K562 (cell line): ENCODE measurements at regions not wholly inside any gene's neighbourhood (a gene's known extent, or its start where the extent isn't known, plus 50 kb on each side); places are given as distances from the start of the nearest gene placed in this dataset.

Experiments used
- ATAC-seq: fragments of 200-7000 bp; cut with Tn5 transposase; 3 replicates; pipeline ENCODE4 v1.9.1; 2020; ENCODE audit warnings: moderate library complexity
- BruUV-seq: library from RNA; stranded (reverse); fragments of 400-500 nt; replicated peaks from 2 replicates; lab custom pipeline; 2021; lab: Mats Ljungman, UMichigan
- CTCF ChIA-PET: fragments of 300-600 bp; formaldehyde crosslinking; extraction: SDS; loops from one replicate; lab custom pipeline; 2021; ENCODE audit warnings: low intra/inter-chr PET ratio; lab: Yijun Ruan, JAX
- POLR2A ChIA-PET: fragments of 300-600, 350-650 bp; sonication (Branson Sonifier 250); formaldehyde crosslinking; extraction: SDS; loops from one replicate; lab custom pipeline; 2021; ENCODE audit warnings: antibody characterized with exemption, inconsistent platforms; lab: Yijun Ruan, JAX
- DNase-seq, 4 experiments: peaks; one replicate each; pipeline versions ENCODE4 v3.0.0 to v3.0.0-alpha.2; 2011 to 2018; ENCODE audit warnings: low spot score in 3 of 4, mixed read lengths in 3 of 4; ENCODE audit errors: extremely low read depth in 1 of 4
- FAIRE-seq: peaks from 2 replicates; lab custom pipeline; 2011; peaks lifted over from hg19 to GRCh38; lab: Jason Lieb, UNC
- H2AFZ ChIP-seq: 2 replicates; pipeline ENCODE4 v1.6.0; 2011; ENCODE audit warnings: low read depth, low read length, control low read depth, inconsistent platforms
- H3K27ac ChIP-seq: fragments of 200-600 bp; 3 replicates; pipeline ENCODE4 v1.8.0; 2011; ENCODE audit warnings: low read depth, mild to moderate bottlenecking, control low read depth, inconsistent platforms, low read length, moderate library complexity, mixed read lengths; ENCODE audit errors: extremely low read depth
- H3K27me3 ChIP-seq, 2 experiments: fragments of 300-600 bp in 1 of 2; 2 replicates in 1 of 2; 3 replicates in 1 of 2; pipeline versions ENCODE4 v1.6.0 to v1.8.0; 2011; ENCODE audit warnings: inconsistent platforms in 2 of 2, low read length in 2 of 2, mild to moderate bottlenecking in 1 of 2, mixed read lengths in 1 of 2, moderate library complexity in 1 of 2; ENCODE audit not compliant: control insufficient read depth in 2 of 2, insufficient read depth in 2 of 2
- H3K36me3 ChIP-seq: fragments of 300-600 bp; 3 replicates; pipeline ENCODE4 v1.8.0; 2011; ENCODE audit warnings: mild to moderate bottlenecking, low read length, inconsistent platforms; ENCODE audit not compliant: control insufficient read depth, insufficient read depth
- H3K4me1 ChIP-seq, 2 experiments: fragments of 200-600 bp in 1 of 2; replicated peaks in 1 of 2; 2 replicates in 1 of 2; 3 replicates in 1 of 2; pipeline versions ENCODE4 v1.5.1 to v1.8.0; 2011; ENCODE audit warnings: inconsistent platforms in 2 of 2, low read length in 2 of 2, mild to moderate bottlenecking in 1 of 2, mixed read lengths in 1 of 2, moderate library complexity in 1 of 2; ENCODE audit not compliant: control insufficient read depth in 2 of 2, insufficient read depth in 2 of 2
- H3K4me2 ChIP-seq: 2 replicates; pipeline ENCODE4 v1.6.1; 2011; ENCODE audit warnings: low read length, control low read depth, inconsistent platforms, mixed read lengths; ENCODE audit not compliant: insufficient read depth
- H3K4me3 ChIP-seq: fragments of 200-600 bp; sonication (generic), shearing (Covaris generic); 2 replicates; pipeline ENCODE4 v1.5.1; 2016; ENCODE audit warnings: control low read depth, inconsistent platforms
- H3K79me2 ChIP-seq: fragments of 200-600 bp; 3 replicates; pipeline ENCODE4 v1.8.0; 2011; ENCODE audit warnings: low read length, inconsistent platforms; ENCODE audit not compliant: control insufficient read depth, insufficient read depth
- H3K9ac ChIP-seq, 2 experiments: 2 replicates each; pipeline versions ENCODE4 v1.6.0 to v1.6.1; 2011; ENCODE audit warnings: low read depth in 2 of 2, low read length in 2 of 2, control low read depth in 1 of 2, inconsistent platforms in 1 of 2, mild to moderate bottlenecking in 1 of 2, mixed read lengths in 1 of 2; ENCODE audit not compliant: insufficient read depth in 1 of 2
- H3K9me1 ChIP-seq: one replicate; pipeline ENCODE4 v1.6.0; 2011; ENCODE audit warnings: inconsistent platforms, mild to moderate bottlenecking, low read length, moderate library complexity; ENCODE audit not compliant: control insufficient read depth, insufficient read depth
- H3K9me3 ChIP-seq: replicated peaks from 2 replicates; pipeline ENCODE4 v1.5.1; 2011; ENCODE audit warnings: low read depth, low read length, inconsistent platforms; ENCODE audit not compliant: control insufficient read depth, insufficient read depth
- H4K20me1 ChIP-seq: replicated peaks from 2 replicates; pipeline ENCODE4 v1.6.1; 2011; ENCODE audit warnings: low read length, inconsistent platforms, mixed read lengths; ENCODE audit not compliant: control insufficient read depth, insufficient read depth
- CCNT2 ChIP-seq: IDR thresholded peaks from 2 replicates; pipeline ENCODE4 v1.6.1; 2011; ENCODE audit warnings: borderline replicate concordance, low read depth, mild to moderate bottlenecking, moderate library complexity, mixed read lengths, low read length; ENCODE audit not compliant: insufficient read length; ENCODE audit errors: extremely low read depth
- ERF ChIP-seq: fragments of 450-650 bp; formaldehyde crosslinking; IDR thresholded peaks from 2 replicates; pipeline ENCODE4 v1.4.0; 2020; ENCODE audit warnings: mild to moderate bottlenecking, mixed read lengths
- KLF6 ChIP-seq: fragments of 250-450 bp; sonication (Bioruptor Pico); IDR thresholded peaks from 2 replicates; pipeline ENCODE4 v1.4.0; 2020; ENCODE audit warnings: mild to moderate bottlenecking, moderate library complexity, borderline replicate concordance
- RNF2 ChIP-seq: sonication (generic); IDR thresholded peaks from 2 replicates; pipeline ENCODE4 v1.6.1; 2016
- TBL1XR1 ChIP-seq, 2 experiments: IDR thresholded peaks; 2 replicates each; pipeline ENCODE4 v1.6.1; 2012; ENCODE audit warnings: improper control_type of control experiment in 2 of 2, low read length in 2 of 2, mild to moderate bottlenecking in 1 of 2
- TSC22D4 ChIP-seq: fragments of 450-650 bp; IDR thresholded peaks from 2 replicates; pipeline ENCODE4 v1.6.1; 2016; ENCODE audit warnings: missing genetic modification characterization, missing biosample characterization, control low read depth
- ZC3H11A ChIP-seq: IDR thresholded peaks from 2 replicates; pipeline ENCODE4 v1.6.1; 2012; ENCODE audit warnings: low read depth, low read length, improper control_type of control experiment
- ZNF143 ChIP-seq: sonication (generic); formaldehyde crosslinking; IDR thresholded peaks from 2 replicates; pipeline ENCODE4 v1.9.0; 2022; ENCODE audit warnings: mild to moderate bottlenecking, missing genetic modification reagents
- ZNF699 ChIP-seq: fragments of 250-450 bp; sonication (Bioruptor Pico); IDR thresholded peaks from 2 replicates; pipeline ENCODE4 v1.8.0; 2021; ENCODE audit warnings: mild to moderate bottlenecking, moderate library complexity; ENCODE audit not compliant: insufficient replicate concordance
- WGBS: fragments of 100-300 bp; shearing (Covaris generic); methylation state at CpG from one replicate; pipeline ENCODE4 v1.1.6; 2016; ENCODE audit warnings: low coverage, mixed read lengths; ENCODE audit not compliant: insufficient coverage; ENCODE audit errors: missing lambda C conversion rate; 5-methylcytosine and 5-hydroxymethylcytosine counted together
- in situ Hi-C: fragments of 300-500 bp; cut with MboI; formaldehyde crosslinking; loops from 4 replicates; pipeline ENCODE4 v1.15.0; 2018; ENCODE audit warnings: inconsistent platforms, mixed read lengths
- intact Hi-C: fragments of 100-400 bp; cut with micrococcal nuclease; formaldehyde crosslinking; loops from 2 replicates; pipeline ENCODE4 v1.14.2; 2022
- TF ChIP-seq, protein P1 (sequence below): fragments of 250-450 bp; sonication (Bioruptor Pico); IDR thresholded peaks from 2 replicates; pipeline ENCODE4 v1.5.0; 2021

DNA sequence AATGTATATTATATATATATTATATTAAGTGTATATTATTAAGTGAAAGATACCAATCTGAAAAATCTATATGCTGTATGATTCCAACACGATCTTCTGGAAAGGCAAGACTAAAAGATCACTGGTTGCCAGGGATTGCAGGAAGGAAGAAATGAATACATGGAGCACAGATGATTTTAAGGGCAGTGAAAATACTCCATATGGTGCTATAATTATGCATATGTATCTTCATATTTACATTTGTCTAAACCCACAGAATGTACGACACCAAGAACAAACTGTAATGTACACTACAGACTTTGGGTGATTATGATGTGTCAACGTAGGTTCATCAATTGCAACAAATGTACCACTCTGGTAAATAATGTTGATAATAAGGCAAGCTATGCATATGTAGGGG, 194.7 kb upstream of the MME start:
- Histone ChIP-seq H3K36me3 (no peaks in the 10 kb centered on the region), H3K9me1 (no peaks in the 10 kb centered on the region), H2AFZ (no peak overlapping the region), H3K4me1 (peaks cover 0 to 5% of the 10 kb centered on the region in 2 experiments; a peak in 1 of 5 replicates), H3K9me3 (no peaks in the 10 kb centered on the region), H3K79me2 (no peaks in the 10 kb centered on the region), H4K20me1 (no peaks in the 10 kb centered on the region), H3K4me2 (no peak overlapping the region), H3K4me3 (no peak overlapping the region), H3K9ac (no peak overlapping the region), H3K27ac (no peak overlapping the region), H3K27me3 (no peaks in the 10 kb centered on the region)
- BruUV-seq, result no TSS peak
- TF ChIP-seq TBL1XR1 (IDR thresholded peaks at IDR 0.05; ENCODE audit: low read length in 2 of 2) (no peak), KLF6 (CRISPR knock-in tag) (no peak), ERF (CRISPR knock-in tag) (no peak), TSC22D4 (no peak), RNF2 (no peak)
- in situ Hi-C loops, result no loop called here
- ChIA-PET POLR2A (no interaction called here), CTCF (no interaction called here)
- FAIRE-seq (no peak), DNase-seq (no peak), ATAC-seq (no peak)
- WGBS, result 3% methylated on average over 3 of the region's 3 CpGs
- intact Hi-C loops, result no loop called here

DNA sequence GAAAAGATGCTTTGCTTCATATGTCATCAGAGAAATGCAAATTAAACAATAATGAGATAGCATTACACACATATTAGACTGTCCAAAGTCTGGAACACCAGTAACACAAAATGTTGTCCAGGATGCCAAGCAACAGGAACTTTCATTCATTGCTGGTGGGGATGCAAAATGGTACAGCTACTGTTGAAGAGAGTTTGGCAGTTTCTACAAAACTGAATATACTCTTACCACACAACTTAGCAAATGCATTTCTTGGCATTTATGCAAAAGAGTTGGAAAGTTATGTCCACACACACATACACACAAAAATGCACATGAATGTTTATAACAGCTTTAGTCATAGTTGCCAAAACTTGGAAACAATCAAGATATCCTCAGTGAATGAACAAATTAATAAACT, 195.2 kb upstream of the MME start:
- intact Hi-C loops (no loop called here), in situ Hi-C loops (no loop called here)
- H3K9ac ChIP-seq, result no peak overlapping the region
- no peak overlapping the region for H2AFZ ChIP-seq
- BruUV-seq, result no TSS peak
- H3K4me2 ChIP-seq, result no peak overlapping the region
- no peak overlapping the region for H3K4me3 ChIP-seq
- ChIA-PET CTCF (no interaction called here), POLR2A (no interaction called here)
- no peaks in the 10 kb centered on the region for H4K20me1 ChIP-seq
- H3K27ac ChIP-seq, result no peak overlapping the region
- no peaks in the 10 kb centered on the region for H3K9me1 ChIP-seq
- DNase-seq (no peak), FAIRE-seq (no peak)
- H3K9me3 ChIP-seq, result no peaks in the 10 kb centered on the region
- H3K4me1 ChIP-seq, result peaks cover 0 to 5% of the 10 kb centered on the region in 2 experiments; a peak in 1 of 5 replicates
- H3K79me2 ChIP-seq, result no peaks in the 10 kb centered on the region
- H3K36me3 ChIP-seq, result no peaks in the 10 kb centered on the region
- TF ChIP-seq ZC3H11A, result no peak
- TF ChIP-seq CCNT2, result no peak
- TF ChIP-seq, protein P1, sequence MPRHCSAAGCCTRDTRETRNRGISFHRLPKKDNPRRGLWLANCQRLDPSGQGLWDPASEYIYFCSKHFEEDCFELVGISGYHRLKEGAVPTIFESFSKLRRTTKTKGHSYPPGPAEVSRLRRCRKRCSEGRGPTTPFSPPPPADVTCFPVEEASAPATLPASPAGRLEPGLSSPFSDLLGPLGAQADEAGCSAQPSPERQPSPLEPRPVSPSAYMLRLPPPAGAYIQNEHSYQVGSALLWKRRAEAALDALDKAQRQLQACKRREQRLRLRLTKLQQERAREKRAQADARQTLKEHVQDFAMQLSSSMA, result no peak
- no peak for TF ChIP-seq ZNF699 (CRISPR knock-in tag)
- TF ChIP-seq ZNF143 (CRISPR knock-in tag), result no peak
- TF ChIP-seq, all 486 proteins: peak for 0
- H3K27me3 ChIP-seq, result no peaks in the 10 kb centered on the region
- ATAC-seq, result no peak
